ENCODE measurements at regions not wholly inside any gene's neighbourhood (a gene's known extent, or its start where the extent isn't known, plus 50 kb on each side); places are given as distances from the start of the nearest gene placed in this dataset.
A peak's percentile ranks its signal among the peaks of the same experiment; 100 is the strongest.

DNA sequence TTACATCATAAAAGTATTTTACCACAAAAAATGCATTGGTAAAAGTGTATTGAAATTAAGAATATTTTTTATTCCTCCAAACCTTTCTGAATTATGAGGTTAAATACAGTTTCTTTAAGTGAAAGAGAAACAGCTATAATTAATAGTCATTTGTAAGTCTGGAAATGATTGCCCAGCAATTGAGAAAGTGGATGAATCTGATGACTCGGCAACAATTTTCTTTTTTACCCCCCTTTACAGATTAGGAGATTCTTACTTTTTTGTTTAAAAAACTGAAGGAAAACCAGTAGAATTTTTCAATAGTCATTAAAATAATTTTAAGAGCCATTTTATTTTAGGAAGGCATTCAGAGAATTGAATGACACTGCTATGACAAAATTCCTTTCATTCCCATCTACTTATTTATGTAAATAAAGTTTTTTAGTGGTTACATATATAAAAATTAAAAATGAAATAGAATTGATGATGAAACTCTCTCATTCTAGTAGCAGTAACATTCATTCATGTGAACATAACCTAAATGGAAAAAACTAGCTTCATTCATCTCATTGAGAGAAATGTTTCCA lies 134.1 kb upstream of the PRNP start:
- intact Hi-C loops (cut with micrococcal nuclease), result no loop called here
- BruUV-seq (replicated peaks), result no TSS peak
- CTCF ChIA-PET, result no interaction called here
- TF ChIP-seq, protein P1, sequence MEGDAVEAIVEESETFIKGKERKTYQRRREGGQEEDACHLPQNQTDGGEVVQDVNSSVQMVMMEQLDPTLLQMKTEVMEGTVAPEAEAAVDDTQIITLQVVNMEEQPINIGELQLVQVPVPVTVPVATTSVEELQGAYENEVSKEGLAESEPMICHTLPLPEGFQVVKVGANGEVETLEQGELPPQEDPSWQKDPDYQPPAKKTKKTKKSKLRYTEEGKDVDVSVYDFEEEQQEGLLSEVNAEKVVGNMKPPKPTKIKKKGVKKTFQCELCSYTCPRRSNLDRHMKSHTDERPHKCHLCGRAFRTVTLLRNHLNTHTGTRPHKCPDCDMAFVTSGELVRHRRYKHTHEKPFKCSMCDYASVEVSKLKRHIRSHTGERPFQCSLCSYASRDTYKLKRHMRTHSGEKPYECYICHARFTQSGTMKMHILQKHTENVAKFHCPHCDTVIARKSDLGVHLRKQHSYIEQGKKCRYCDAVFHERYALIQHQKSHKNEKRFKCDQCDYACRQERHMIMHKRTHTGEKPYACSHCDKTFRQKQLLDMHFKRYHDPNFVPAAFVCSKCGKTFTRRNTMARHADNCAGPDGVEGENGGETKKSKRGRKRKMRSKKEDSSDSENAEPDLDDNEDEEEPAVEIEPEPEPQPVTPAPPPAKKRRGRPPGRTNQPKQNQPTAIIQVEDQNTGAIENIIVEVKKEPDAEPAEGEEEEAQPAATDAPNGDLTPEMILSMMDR (IDR thresholded peaks at IDR 0.05; ENCODE audit: unreplicated experiment), result no peak
- no peaks in the 10 kb centered on the region for H3K9me3 Mint-ChIP-seq (ENCODE audit: unreplicated experiment)
- POLR2A ChIA-PET, result interaction anchor here (0.7 to 0.8 kb wide), 2 partner anchors 10 to 287 kb away, joined by 3 to 4 read pairs; no protein-coding TSS in a partner anchor
- no peak for DNase-seq (ENCODE audit: unreplicated experiment)
- H3K27me3 Mint-ChIP-seq (ENCODE audit: insufficient read depth, unreplicated experiment), result no peaks in the 10 kb centered on the region
- no peaks in the 10 kb centered on the region for H3K36me3 Mint-ChIP-seq (ENCODE audit: insufficient read depth, unreplicated experiment)
- H3K27ac Mint-ChIP-seq (ENCODE audit: low read depth, unreplicated experiment), result no peak overlapping the region
- H3K4me1 Mint-ChIP-seq (ENCODE audit: insufficient read depth, unreplicated experiment), result peaks cover 13% of the 10 kb centered on the region
- no peak overlapping the region for H3K4me3 Mint-ChIP-seq (ENCODE audit: unreplicated experiment)

DNA sequence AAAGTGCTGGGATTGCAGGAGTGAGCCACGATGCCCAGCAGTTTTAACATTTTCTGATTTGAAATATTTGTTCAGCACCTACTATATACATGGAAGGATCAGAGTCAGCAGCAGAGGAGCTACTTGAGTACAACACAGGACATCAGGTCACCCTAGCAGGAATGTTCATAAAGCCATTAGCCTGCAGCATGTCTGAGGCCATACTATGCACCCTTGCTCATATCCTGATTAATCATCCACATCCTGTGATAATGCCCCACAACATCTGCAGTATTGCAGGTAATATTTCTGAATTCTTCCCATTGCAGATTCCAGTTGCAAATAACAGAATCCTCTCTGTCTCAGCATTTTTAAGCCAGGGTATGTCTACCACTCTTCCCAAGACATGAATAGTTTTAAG lies 135.5 kb upstream of the PRNP start:
- TF ChIP-seq, protein P1 (IDR thresholded peaks at IDR 0.05; ENCODE audit: unreplicated experiment), result no peak
- DNase-seq (ENCODE audit: unreplicated experiment), result no peak
- H3K27ac Mint-ChIP-seq (ENCODE audit: low read depth, unreplicated experiment), result no peak overlapping the region
- ChIA-PET CTCF (no interaction called here), POLR2A (interaction anchor here (0.5 to 0.6 kb wide), 2 partner anchors 62 to 534 kb away, joined by 3 read pairs; no protein-coding TSS in a partner anchor)
- no peaks in the 10 kb centered on the region for H3K36me3 Mint-ChIP-seq (ENCODE audit: insufficient read depth, unreplicated experiment)
- intact Hi-C loops (cut with micrococcal nuclease), result no loop called here
- H3K4me1 Mint-ChIP-seq (ENCODE audit: insufficient read depth, unreplicated experiment), result peaks cover 27% of the 10 kb centered on the region
- BruUV-seq (replicated peaks), result no TSS peak
- no peak overlapping the region for H3K4me3 Mint-ChIP-seq (ENCODE audit: unreplicated experiment)
- H3K9me3 Mint-ChIP-seq (ENCODE audit: unreplicated experiment), result no peaks in the 10 kb centered on the region
- no peaks in the 10 kb centered on the region for H3K27me3 Mint-ChIP-seq (ENCODE audit: insufficient read depth, unreplicated experiment)

DNA sequence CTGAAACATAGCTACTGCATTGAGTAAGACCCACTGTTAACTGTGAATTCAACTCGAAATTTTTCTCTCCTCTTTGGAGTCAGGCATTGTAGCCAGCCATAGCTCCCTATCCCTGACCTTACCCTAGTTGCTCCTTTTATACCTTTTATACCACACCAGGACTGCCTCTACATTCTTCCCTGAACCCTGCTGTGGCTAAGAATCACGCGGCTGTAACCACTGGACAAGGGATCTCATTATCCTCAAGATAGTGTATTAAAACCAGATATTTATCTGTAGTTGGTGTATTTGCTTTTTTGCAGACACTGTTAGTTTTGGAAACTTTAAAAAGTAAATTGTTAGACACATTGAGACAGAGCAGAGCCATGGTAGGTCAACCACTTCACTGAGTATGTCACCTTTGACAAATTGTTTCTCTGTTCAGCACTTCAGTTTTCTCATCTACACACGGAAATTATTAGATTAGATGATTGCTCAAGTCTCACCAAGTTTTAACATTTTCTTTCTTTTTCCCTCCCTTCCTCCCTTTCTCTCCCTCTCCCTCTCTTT lies 136.5 kb upstream of the PRNP start:
- Mint-ChIP-seq H3K4me3 (ENCODE audit: unreplicated experiment) (no peak overlapping the region), H3K27ac (ENCODE audit: low read depth, unreplicated experiment) (no peak overlapping the region), H3K27me3 (ENCODE audit: insufficient read depth, unreplicated experiment) (no peaks in the 10 kb centered on the region), H3K9me3 (ENCODE audit: unreplicated experiment) (no peaks in the 10 kb centered on the region), H3K4me1 (ENCODE audit: insufficient read depth, unreplicated experiment) (peaks cover 28% of the 10 kb centered on the region), H3K36me3 (ENCODE audit: insufficient read depth, unreplicated experiment) (no peaks in the 10 kb centered on the region)
- no TSS peak for BruUV-seq (replicated peaks)
- CTCF ChIA-PET, result interaction anchor here (0.9 kb wide), 1 partner anchor 10 kb away, joined by 3 read pairs; no protein-coding TSS in a partner anchor
- no peak for DNase-seq (ENCODE audit: unreplicated experiment)
- intact Hi-C loops (cut with micrococcal nuclease), result no loop called here
- POLR2A ChIA-PET, result no interaction called here
- TF ChIP-seq, protein P1 (IDR thresholded peaks at IDR 0.05; ENCODE audit: unreplicated experiment), result no peak

DNA sequence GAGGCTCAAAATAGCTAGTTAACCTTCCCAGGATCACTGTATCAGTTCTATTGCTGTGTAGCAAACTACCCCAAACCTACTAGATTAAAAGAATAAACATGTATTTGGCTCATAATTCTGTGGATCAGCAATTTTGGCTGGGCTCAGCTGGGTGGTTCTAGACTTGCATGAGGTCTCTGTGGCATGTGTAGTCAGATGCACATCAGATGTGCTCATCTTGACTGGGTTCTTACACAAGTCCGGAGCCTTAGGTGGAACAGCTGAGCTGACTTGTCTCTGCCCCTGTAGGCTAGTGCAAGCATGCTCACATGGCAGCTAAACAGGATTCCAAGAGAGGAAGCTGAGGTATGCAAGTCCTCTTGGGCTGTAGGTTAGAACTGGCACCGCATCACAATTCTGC lies 137.7 kb upstream of the PRNP start:
- ChIA-PET POLR2A (no interaction called here), CTCF (interaction anchor here (1.0 to 1.1 kb wide), 2 partner anchors 20 to 298 kb away, joined by 3 read pairs; no protein-coding TSS in a partner anchor)
- Mint-ChIP-seq H3K36me3 (ENCODE audit: insufficient read depth, unreplicated experiment) (no peaks in the 10 kb centered on the region), H3K27me3 (ENCODE audit: insufficient read depth, unreplicated experiment) (no peaks in the 10 kb centered on the region), H3K27ac (ENCODE audit: low read depth, unreplicated experiment) (no peak overlapping the region), H3K4me3 (ENCODE audit: unreplicated experiment) (no peak overlapping the region), H3K4me1 (ENCODE audit: insufficient read depth, unreplicated experiment) (peaks cover 30% of the 10 kb centered on the region), H3K9me3 (ENCODE audit: unreplicated experiment) (no peaks in the 10 kb centered on the region)
- no TSS peak for BruUV-seq (replicated peaks)
- TF ChIP-seq, protein P1 (IDR thresholded peaks at IDR 0.05; ENCODE audit: unreplicated experiment), result no peak
- peak; percentile 60 for DNase-seq (ENCODE audit: unreplicated experiment)
- intact Hi-C loops (cut with micrococcal nuclease), result no loop called here

All from MCF 10A (cell line).